Liver (tissue), 8 donors: ENCODE measurements at regions not wholly inside any gene's neighbourhood (a gene's known extent, or its start where the extent isn't known, plus 50 kb on each side); places are given as distances from the start of the nearest gene placed in this dataset.

Experiments used
- DNase-seq: peaks from one replicate; pipeline ENCODE4 v3.0.0-alpha.2; 2017; ENCODE audit warnings: low spot score
- H3K27ac ChIP-seq, 2 donors: one replicate each; pipeline ENCODE4 v1.7.0; 2013; ENCODE audit warnings: inconsistent platforms in 2 of 2, low read length in 2 of 2, control low read depth in 1 of 2, low read depth in 1 of 2, mild to moderate bottlenecking in 1 of 2
- H3K27me3 ChIP-seq, 4 donors: one replicate each; pipeline versions ENCODE4 v1.6.1 to v1.7.0; 2013; ENCODE audit warnings: low read length in 3 of 4, inconsistent platforms in 1 of 4, mild to moderate bottlenecking in 1 of 4, moderate library complexity in 1 of 4; ENCODE audit not compliant: control insufficient read depth in 4 of 4, insufficient read depth in 4 of 4
- H3K36me3 ChIP-seq, 4 donors: one replicate each; pipeline versions ENCODE4 v1.6.1 to v1.7.0; 2013; ENCODE audit warnings: low read length in 3 of 4, mild to moderate bottlenecking in 3 of 4, low read depth in 1 of 4, moderate library complexity in 1 of 4; ENCODE audit not compliant: control insufficient read depth in 4 of 4, insufficient read depth in 3 of 4
- H3K4me1 ChIP-seq, 4 donors: one replicate each; pipeline versions ENCODE4 v1.6.1 to v1.7.0; 2013; ENCODE audit warnings: low read length in 3 of 4, mild to moderate bottlenecking in 3 of 4, moderate library complexity in 1 of 4; ENCODE audit not compliant: control insufficient read depth in 4 of 4, insufficient read depth in 4 of 4
- H3K4me3 ChIP-seq, 3 donors: one replicate each; pipeline versions ENCODE4 v1.6.1 to v1.7.0; 2013; ENCODE audit warnings: low read length in 3 of 3, control low read depth in 1 of 3, low read depth in 1 of 3, mild to moderate bottlenecking in 1 of 3
- H3K9ac ChIP-seq, 2 donors: one replicate each; pipeline ENCODE4 v1.7.0; 2013; ENCODE audit warnings: low read length in 2 of 2, mild to moderate bottlenecking in 2 of 2, moderate library complexity in 2 of 2, control low read depth in 1 of 2, low read depth in 1 of 2
- H3K9me3 ChIP-seq, 4 donors: one replicate each; pipeline versions ENCODE4 v1.6.1 to v1.7.0; 2013; ENCODE audit warnings: low read length in 3 of 4; ENCODE audit not compliant: control insufficient read depth in 4 of 4
- ATF3 ChIP-seq: IDR thresholded peaks from 2 replicates; pipeline ENCODE4 v1.6.1; 2016; ENCODE audit warnings: antibody characterized with exemption
- CTCF ChIP-seq: fragments of 150-350 bp; IDR thresholded peaks from 2 replicates; pipeline ENCODE4 v1.5.1; 2017; ENCODE audit warnings: improper control_type of control experiment, low read depth, low read length; ENCODE audit not compliant: missing input control
- EGR1 ChIP-seq, 2 donors: IDR thresholded peaks; 2 replicates each; pipeline ENCODE4 v1.6.1; 2016 to 2018; ENCODE audit warnings: antibody characterized with exemption in 2 of 2, low read depth in 2 of 2
- FOXA1 ChIP-seq: IDR thresholded peaks from 2 replicates; pipeline ENCODE4 v1.6.1; 2016; ENCODE audit warnings: antibody characterized with exemption
- FOXA2 ChIP-seq: IDR thresholded peaks from 2 replicates; pipeline ENCODE4 v1.6.1; 2016; ENCODE audit warnings: antibody characterized with exemption
- GABPA ChIP-seq, 2 donors: IDR thresholded peaks in 1 of 2; conservative IDR thresholded peaks in 1 of 2; 2 replicates each; pipeline ENCODE4 v1.6.1; 2016; ENCODE audit warnings: antibody characterized with exemption in 2 of 2, mild to moderate bottlenecking in 1 of 2, moderate library complexity in 1 of 2
- HNF4A ChIP-seq, 2 donors: conservative IDR thresholded peaks; 2 replicates each; pipeline ENCODE4 v1.6.1; 2016; ENCODE audit warnings: antibody characterized with exemption in 2 of 2, mild to moderate bottlenecking in 2 of 2
- HNF4G ChIP-seq: IDR thresholded peaks from 2 replicates; pipeline ENCODE4 v1.6.1; 2016; ENCODE audit warnings: antibody characterized with exemption
- JUND ChIP-seq, 2 donors: IDR thresholded peaks; 2 replicates each; pipeline ENCODE4 v1.6.1; 2016; ENCODE audit warnings: antibody characterized with exemption in 2 of 2
- MAX ChIP-seq: IDR thresholded peaks from 2 replicates; pipeline ENCODE4 v1.6.1; 2016; ENCODE audit warnings: antibody characterized with exemption
- NR2F2 ChIP-seq: IDR thresholded peaks from 2 replicates; pipeline ENCODE4 v1.6.1; 2016; ENCODE audit warnings: antibody characterized with exemption
- RAD21 ChIP-seq, 2 donors: IDR thresholded peaks; 2 replicates each; pipeline ENCODE4 v1.6.1; 2016; ENCODE audit warnings: antibody characterized with exemption in 2 of 2, mild to moderate bottlenecking in 2 of 2
- REST ChIP-seq: IDR thresholded peaks from 2 replicates; pipeline ENCODE4 v1.6.1; 2016; ENCODE audit warnings: antibody characterized with exemption, mild to moderate bottlenecking
- SP1 ChIP-seq: IDR thresholded peaks from 2 replicates; pipeline ENCODE4 v1.6.1; 2018; ENCODE audit warnings: antibody characterized with exemption, mild to moderate bottlenecking
- WGBS: extraction: QIAGEN DNeasy Blood & Tissue Kit; methylation state at CpG from one replicate; pipeline ENCODE4 v1.1.7; 2013; 5-methylcytosine and 5-hydroxymethylcytosine counted together
- donor health status: healthy.
- donor health status: healthy.
- donor health status: healthy.
- donor health status: healthy.
- donor health status: healthy.

GRCh38 chr4:187312299-187312698, 588.6 kb upstream of the FAT1 start:
- no peak overlapping the region for H3K4me3 ChIP-seq
- no peak for DNase-seq
- H3K27me3 ChIP-seq: no peaks in the 10 kb centered on the region
- no peaks in the 10 kb centered on the region for H3K9me3 ChIP-seq
- no peaks in the 10 kb centered on the region for H3K4me1 ChIP-seq
- H3K9ac ChIP-seq: no peak overlapping the region
- 50% methylated on average over 1 of the region's 1 CpG for WGBS
- TF ChIP-seq JUND (IDR thresholded peaks at IDR 0.05) (no peak), SP1 (no peak), FOXA1 (no peak), GABPA (IDR thresholded peaks at IDR 0.05 in 1 of 2, conservative IDR thresholded peaks at IDR 0.05 in 1 of 2) (no peak), NR2F2 (no peak), FOXA2 (no peak), HNF4G (no peak)
- no peaks in the 10 kb centered on the region for H3K36me3 ChIP-seq
- no peak overlapping the region for H3K27ac ChIP-seq

GRCh38 chr4:187317799-187318198, 594.1 kb upstream of the FAT1 start:
- DNase-seq: no peak
- WGBS: 81% methylated on average over 6 of the region's 6 CpGs
- Histone ChIP-seq H3K9ac (no peak overlapping the region), H3K27ac (no peak overlapping the region), H3K36me3 (no peaks in the 10 kb centered on the region), H3K9me3 (no peaks in the 10 kb centered on the region), H3K4me3 (no peak overlapping the region), H3K4me1 (no peaks in the 10 kb centered on the region), H3K27me3 (peaks cover 0 to 2% (median 0%) of the 10 kb centered on the region in 4 donors)
- TF ChIP-seq MAX: no peak

- no peaks in the 10 kb centered on the region for H3K36me3 ChIP-seq
- 55% methylated on average over 2 of the region's 2 CpGs for WGBS
- H3K9me3 ChIP-seq: no peaks in the 10 kb centered on the region
- H3K4me3 ChIP-seq: no peak overlapping the region
- peaks cover 0 to 2% (median 0%) of the 10 kb centered on the region in 4 donors for H3K27me3 ChIP-seq
- no peak for TF ChIP-seq EGR1 (IDR thresholded peaks at IDR 0.05; ENCODE audit: low read depth in 2 of 2)
- no peak for TF ChIP-seq FOXA2
- TF ChIP-seq HNF4A (conservative IDR thresholded peaks at IDR 0.05): no peak
- no peak for TF ChIP-seq GABPA (IDR thresholded peaks at IDR 0.05 in 1 of 2, conservative IDR thresholded peaks at IDR 0.05 in 1 of 2)
- TF ChIP-seq RAD21 (IDR thresholded peaks at IDR 0.05): no peak
- no peak for TF ChIP-seq ATF3
- no peak for TF ChIP-seq CTCF
- TF ChIP-seq REST: no peak
- no peak overlapping the region for H3K27ac ChIP-seq
- no peak overlapping the region for H3K9ac ChIP-seq
- H3K4me1 ChIP-seq: no peaks in the 10 kb centered on the region
- DNase-seq: no peak
These were observed 598.1 kb upstream of the FAT1 start for GRCh38 chr4:187321711-187322110.
